ENCODE measurements at regions not wholly inside any gene's neighbourhood (a gene's known extent, or its start where the extent isn't known, plus 50 kb on each side); places are given as distances from the start of the nearest gene placed in this dataset.

- no peak for TF ChIP-seq CTCF (IDR thresholded peaks at IDR 0.05; ENCODE audit: control insufficient read depth, extremely low read depth, insufficient read depth)
- DNase-seq (ENCODE audit: low read depth) = no peak
Measured at GRCh38 chr5:165420493-165420892, 1915.1 kb downstream of the MAT2B start.

GRCh38 chr5:165423697-165424299 lies 1918.4 kb downstream of the MAT2B start:
- no peak for TF ChIP-seq CTCF (IDR thresholded peaks at IDR 0.05; ENCODE audit: control insufficient read depth, extremely low read depth, insufficient read depth)
- no peak overlapping the region for H3K4me3 ChIP-seq (ENCODE audit: low read depth, low read length)
- no peak for DNase-seq (ENCODE audit: low read depth)

More at GRCh38 chr5:165420493-165420892, 1915.1 kb downstream of the MAT2B start:
- no peak overlapping the region for H3K4me3 ChIP-seq (ENCODE audit: low read depth, low read length)

- TF ChIP-seq CTCF (IDR thresholded peaks at IDR 0.05; ENCODE audit: control insufficient read depth, extremely low read depth, insufficient read depth) = no peak
- DNase-seq (ENCODE audit: low read depth) = no peak
- no peak overlapping the region for H3K4me3 ChIP-seq (ENCODE audit: low read depth, low read length)
Measured at GRCh38 chr5:165425594-165425993, 1920.2 kb downstream of the MAT2B start.

GRCh38 chr5:165448753-165449152 lies 1943.3 kb downstream of the MAT2B start:
- no peak for TF ChIP-seq CTCF (IDR thresholded peaks at IDR 0.05; ENCODE audit: control insufficient read depth, extremely low read depth, insufficient read depth)
- no peak for DNase-seq (ENCODE audit: low read depth)
- no peak overlapping the region for H3K4me3 ChIP-seq (ENCODE audit: low read depth, low read length)

- DNase-seq (ENCODE audit: low read depth) = peak; percentile 77
- H3K4me3 ChIP-seq (ENCODE audit: low read depth, low read length) = no peak overlapping the region
- TF ChIP-seq CTCF (IDR thresholded peaks at IDR 0.05; ENCODE audit: control insufficient read depth, extremely low read depth, insufficient read depth) = peak; percentile 73
Measured at GRCh38 chr5:165457859-165458481, 1952.6 kb downstream of the MAT2B start.

GRCh38 chr5:165459232-165459631 lies 1953.8 kb downstream of the MAT2B start:
- H3K4me3 ChIP-seq (ENCODE audit: low read depth, low read length) = no peak overlapping the region
- DNase-seq (ENCODE audit: low read depth) = no peak
- TF ChIP-seq CTCF (IDR thresholded peaks at IDR 0.05; ENCODE audit: control insufficient read depth, extremely low read depth, insufficient read depth) = no peak

- no peak for TF ChIP-seq CTCF (IDR thresholded peaks at IDR 0.05; ENCODE audit: control insufficient read depth, extremely low read depth, insufficient read depth)
- DNase-seq (ENCODE audit: low read depth) = no peak
- H3K4me3 ChIP-seq (ENCODE audit: low read depth, low read length) = no peak overlapping the region
Measured at GRCh38 chr5:165460911-165461310, 1955.5 kb downstream of the MAT2B start.

Measured in LNCaP clone FGC (cell line).